GM18873 (cell line): ENCODE measurements at regions not wholly inside any gene's neighbourhood (a gene's known extent, or its start where the extent isn't known, plus 50 kb on each side); places are given as distances from the start of the nearest gene placed in this dataset.

Experiments used
- ATAC-seq: cut with Tn5 transposase; IDR thresholded peaks from one replicate; pipeline ENCODE4 v1.9.1; 2021; ENCODE audit warnings: mild to moderate bottlenecking, moderate library complexity, moderate number of reproducible peaks; ENCODE audit not compliant: unreplicated experiment, low FRiP score

DNA sequence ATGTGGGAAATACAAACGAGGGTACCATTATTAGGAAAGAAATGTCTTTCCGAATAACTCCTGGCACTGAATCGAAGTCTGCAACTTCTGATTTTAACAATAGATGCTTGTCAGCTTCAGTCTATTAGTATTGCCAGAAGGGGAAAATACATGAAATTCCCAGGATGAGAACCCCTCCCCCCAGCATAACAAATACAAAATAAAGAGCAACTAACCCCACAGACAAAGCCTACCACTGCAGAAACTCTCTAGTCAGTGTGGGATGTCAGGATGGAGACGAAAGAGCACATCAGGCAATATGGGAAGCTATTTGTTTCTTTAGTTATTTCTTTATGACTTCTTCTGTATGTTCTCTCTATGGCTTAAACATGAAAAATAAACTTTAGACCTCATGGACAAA lies 365.0 kb upstream of the CDH2 start:
- ATAC-seq: no peak

DNA sequence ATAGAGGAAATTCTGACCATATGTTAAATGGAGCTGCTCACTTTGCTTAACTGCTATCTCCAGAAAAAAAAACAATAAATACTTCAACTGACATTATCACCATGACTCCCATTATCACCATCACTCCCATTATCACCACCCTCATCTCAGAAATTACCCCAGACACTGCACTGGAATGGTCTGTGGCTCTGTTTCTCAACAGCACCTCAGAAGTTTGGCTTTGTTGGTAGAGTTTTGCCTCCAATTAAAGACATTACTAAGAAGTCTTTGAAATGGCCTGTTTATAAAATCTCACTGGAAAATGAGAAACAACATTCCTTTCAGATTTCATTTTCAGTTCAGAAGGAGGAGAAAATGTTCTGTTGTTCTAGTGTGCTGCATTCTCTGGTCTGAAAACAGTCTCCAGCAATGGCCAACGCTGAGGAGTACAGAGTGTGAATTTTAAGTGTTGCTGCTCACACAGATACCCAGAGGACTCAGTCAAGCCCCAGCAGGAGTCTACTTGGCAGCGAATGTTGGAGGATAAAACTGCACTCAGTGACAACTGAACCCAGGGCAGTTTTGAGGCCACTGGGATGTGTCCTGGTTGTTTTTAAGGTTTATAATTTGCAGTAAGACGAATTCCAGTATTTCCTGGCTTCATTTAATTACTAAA lies 364.5 kb upstream of the CDH2 start:
- ATAC-seq: no peak

DNA sequence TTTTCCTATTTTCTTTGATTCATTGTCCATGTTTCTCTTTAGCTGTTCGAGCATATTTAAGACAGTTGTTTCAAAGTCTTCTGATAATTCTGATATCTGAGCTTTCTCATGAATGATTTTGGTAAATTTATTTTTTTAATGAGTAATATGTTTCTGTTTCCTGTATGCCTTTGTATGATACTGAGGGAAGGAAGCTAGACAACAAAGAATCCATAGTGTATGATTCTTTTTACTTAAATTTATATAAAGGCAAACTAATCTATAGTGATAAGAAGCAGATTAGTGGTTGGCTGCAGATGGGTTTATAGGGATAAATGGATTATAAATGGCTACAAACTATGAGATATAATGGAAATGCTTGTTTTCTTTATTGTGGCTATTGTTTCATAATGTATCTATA lies 352.7 kb upstream of the CDH2 start:
- no peak for ATAC-seq

DNA sequence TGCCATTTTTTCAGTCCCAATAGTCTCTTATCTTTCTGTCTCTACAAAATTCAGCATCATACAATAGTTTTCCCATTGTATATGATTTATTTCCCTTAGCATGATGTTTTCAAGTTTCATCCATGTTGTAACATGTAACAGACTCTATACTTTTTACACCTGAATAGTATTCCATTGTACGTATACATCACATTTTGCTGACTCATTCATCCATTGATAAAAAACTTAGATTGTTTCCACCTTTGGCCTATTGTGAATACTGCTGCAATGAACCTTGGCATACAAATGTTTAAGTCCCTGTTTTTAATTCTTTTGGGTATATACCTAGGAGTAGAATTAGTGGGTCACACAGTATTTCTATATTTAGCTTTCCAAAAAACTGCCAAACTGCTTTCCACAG lies 349.3 kb upstream of the CDH2 start:
- ATAC-seq: no peak

DNA sequence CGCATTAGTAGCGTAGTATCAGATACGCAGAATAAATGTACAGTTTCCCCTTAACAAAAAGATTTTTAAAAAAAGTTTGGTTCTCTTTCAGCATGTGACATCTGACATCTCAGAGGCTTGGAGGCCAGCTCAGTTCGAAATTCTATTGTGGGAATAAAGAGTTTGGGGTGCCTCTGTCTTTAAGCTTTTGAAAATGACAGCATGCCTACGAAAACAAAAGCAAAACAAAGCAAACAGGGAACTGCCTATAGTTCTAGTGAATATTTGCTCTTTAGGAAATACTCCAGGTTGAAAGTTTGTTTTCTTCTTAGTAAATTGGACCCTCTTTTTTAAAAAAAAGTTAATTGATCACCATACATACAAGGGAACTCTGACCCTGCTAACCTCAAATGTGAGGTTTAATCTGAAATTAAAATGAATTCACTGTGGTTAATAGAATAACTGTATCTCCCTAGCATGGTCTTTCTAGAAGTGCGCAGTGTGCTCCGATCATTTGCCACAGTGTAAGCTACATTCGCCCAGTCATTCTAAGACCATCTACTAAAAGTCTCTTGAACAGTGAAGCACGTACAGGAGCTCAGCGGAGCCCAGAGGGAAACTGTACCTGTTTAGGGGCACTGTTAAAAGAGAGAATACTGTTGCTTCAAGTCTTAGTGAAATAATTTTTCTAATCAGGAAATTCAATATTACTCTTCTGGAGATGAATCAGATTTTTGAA lies 347.0 kb upstream of the CDH2 start:
- no peak for ATAC-seq

DNA sequence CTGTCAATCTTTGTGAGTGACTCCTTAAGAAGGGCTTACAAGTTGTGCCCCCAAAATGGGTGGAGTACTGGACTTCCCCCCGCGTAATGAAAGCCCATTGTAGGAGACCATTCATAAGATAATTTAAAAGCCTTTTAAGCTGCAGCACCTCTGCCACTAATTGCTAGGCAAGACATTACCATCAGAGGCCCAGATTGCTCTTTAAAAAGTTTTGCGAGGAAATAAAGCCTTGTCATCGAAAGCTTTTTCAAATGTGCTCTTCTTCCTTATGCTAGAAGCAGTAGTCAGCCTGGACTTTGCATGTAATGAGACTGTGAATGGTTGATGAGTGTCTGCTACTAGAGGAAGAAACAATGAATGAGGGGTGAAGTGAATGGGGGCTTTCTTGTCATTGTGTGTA lies 345.3 kb upstream of the CDH2 start:
- ATAC-seq: no peak

DNA sequence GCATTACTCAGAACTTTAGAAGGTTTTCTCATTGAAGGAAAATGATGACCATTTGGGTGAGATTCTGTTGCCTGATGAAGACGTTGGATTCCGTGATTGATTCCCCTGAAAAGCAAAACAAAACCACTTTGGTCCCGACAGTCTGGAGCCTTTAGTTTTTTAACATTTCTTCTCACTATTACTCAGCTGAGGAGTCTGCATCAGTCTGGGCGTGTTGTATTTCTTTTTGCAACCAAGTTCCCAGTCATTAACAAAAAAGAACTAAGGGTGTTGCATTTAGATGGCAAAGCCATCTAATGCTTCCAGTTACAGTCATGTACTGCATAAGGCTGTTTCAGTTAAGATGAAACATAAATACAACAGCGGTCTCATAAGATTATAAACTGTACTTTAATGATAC lies 343.1 kb upstream of the CDH2 start:
- no peak for ATAC-seq

DNA sequence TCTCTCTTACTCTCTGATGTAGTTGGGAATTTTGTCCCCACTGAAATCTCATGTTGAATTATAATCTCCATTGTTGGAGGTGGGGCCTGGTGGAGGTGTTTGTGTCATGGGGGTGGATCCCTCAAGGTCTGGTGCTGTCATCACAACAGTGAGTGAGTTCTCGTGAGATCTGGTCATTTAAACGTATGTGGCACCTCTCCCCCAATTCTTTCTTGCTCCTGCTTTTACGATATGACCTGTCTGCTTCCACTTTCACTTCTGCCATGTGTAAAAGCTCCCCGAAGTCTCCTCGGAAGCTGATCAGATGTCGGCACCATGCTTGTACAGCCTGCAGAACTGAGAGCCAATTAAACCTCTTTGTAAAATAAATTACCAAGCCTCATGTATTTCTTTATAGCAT lies 337.8 kb upstream of the CDH2 start:
- no peak for ATAC-seq

DNA sequence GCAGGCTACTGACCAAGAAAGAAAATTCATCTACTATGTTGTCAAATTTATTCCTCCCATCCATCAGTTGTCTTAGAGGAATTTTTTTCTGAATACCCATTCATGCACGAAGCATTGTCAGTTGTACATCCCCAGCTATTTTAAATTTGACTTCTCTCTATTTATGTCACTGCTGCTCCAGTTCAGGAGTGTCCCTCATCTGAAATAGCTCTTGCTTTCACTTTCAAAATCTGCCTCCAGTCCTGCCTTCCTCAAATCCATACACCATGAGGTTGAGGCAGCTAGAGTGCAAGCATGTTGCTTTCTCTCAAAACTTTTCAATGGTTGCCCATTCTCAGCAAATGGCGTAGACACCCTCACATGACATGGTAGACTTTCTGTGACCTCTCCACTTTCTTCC lies 335.4 kb upstream of the CDH2 start:
- ATAC-seq: no peak

DNA sequence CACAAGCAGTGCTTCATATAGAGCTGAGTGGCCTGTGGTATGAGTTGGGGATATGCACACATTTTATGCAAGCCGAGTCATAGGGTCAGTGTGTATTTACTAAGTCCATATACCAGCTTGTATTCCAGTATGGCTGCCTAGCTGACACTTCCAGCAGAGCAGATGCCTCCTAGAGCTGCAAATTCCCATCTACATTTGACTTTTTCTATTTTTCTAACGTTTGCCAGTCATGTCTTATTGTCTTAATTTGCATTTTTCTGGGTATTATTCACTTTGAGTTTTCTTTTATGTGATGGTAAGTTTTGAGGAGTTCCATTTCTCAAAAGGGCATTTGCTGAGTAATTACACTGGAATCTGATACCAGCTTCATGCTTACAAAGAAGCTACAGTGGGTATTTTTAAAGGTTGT lies 334.5 kb upstream of the CDH2 start:
- no peak for ATAC-seq

DNA sequence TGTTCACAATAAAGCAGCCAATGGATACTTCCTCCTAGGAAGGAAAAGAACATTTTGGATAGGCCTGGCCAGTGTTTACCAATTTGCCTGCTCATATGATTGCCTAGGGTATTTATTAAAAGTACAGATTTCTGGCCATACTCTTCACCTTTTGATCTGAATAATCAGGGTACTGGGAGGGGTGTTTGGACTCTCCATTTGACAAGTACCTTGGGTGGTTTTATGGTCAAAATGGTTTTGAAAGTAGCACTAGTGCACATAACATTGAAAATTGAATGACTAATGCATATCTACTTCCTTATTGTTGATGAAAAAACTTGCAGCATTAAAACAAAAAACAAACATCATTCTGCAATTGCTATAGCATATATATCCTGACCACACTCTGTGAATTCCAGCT lies 333.3 kb upstream of the CDH2 start:
- ATAC-seq: no peak

DNA sequence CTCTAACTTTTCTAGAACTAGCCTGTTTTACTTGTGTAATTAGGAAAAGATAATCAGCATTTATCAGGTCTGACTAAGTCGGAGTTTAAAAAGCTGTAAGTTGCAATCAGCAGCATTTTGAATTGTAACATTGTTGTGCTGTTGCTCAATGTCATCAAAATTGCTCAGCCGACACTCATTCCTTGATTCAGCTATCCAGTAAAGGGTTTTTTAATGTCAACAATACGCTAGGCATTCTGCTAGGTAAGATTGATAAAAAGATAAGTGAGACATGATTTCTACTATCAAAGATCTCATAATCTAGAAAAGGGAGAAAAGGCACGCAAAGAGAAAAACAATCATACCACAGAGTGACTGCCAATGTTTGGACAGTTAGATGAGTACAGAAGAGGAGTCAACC lies 327.1 kb upstream of the CDH2 start:
- ATAC-seq: no peak

DNA sequence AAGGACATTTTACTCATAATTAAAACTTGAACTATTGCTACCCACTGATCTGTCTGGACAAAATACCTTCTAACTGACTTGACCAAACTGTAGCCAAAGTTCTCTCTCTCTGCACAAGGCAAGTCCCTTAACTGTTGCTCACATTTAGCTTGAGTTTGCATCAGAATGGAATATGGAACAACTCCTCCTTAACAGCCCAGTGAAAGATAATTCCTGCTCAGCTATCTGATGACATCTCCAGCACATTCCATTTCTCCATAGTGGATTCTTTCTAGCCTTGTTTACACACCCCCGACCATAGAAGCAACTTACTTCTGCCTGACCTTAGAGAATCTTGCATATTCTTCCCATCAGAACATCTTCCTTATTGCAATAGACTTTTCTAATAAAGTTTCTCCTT lies 317.2 kb upstream of the CDH2 start:
- no peak for ATAC-seq

DNA sequence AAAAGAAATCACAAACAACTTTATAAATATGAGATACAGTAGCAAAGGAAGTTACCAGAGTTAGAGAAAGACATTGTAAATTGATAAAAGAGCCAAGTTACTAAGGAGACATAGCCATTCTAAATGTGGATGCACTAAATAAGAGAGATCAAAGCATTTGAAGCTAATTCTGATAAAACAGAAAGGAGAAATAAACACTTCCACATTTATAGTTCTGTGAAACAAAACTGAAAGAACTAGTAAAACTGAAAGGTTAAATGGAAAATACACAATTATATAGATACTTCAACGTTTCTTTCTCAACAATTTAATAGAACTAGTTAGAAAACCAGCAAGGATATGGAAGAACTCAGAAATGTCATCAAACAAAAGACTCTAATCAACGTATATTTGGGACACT lies 309.0 kb upstream of the CDH2 start:
- no peak for ATAC-seq

DNA sequence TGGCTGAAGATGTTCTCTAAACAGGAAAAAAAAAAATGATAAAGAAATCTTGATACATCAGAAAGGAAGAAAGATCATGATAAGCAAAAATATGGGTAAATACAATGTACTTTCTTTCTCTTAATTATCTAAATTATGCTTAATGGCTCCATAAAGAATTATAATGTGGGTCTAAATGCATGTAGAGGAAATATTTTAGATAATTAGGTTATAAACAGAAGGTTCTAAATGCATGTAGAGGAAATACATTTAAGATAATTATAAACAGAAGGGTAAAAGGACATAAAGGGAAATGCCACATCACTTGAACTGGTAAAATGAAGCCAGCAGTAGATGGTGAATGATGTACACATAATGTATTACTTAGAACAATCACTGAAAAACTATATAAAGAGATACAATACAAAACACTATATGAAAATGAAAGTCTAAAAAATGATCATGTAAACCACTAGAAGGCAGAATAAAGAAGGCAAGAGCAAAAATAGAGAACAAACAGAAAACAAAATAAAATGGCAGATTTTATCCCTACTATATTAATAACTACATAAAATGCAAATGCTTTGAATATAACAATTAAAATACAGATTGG lies 308.4 kb upstream of the CDH2 start:
- ATAC-seq: no peak

DNA sequence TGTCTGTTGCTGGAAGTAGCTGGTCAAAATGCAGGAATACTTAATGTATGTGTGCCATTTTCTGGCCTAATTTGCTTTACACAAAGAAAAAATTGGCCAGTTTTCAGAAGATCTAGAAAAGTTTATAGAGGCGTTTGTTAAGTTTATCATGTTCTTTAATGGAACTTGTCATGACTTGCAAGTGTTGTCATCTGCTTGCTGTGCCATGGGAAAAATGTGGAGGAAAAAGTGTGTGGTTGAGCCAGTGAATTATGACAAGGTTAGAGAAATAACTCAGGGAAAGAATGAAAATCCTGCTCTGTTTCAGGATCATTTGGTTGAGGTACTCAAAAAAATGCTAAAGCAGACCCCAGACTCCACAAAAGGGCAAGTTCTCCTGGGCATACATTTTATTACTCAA lies 301.6 kb upstream of the CDH2 start:
- no peak for ATAC-seq

DNA sequence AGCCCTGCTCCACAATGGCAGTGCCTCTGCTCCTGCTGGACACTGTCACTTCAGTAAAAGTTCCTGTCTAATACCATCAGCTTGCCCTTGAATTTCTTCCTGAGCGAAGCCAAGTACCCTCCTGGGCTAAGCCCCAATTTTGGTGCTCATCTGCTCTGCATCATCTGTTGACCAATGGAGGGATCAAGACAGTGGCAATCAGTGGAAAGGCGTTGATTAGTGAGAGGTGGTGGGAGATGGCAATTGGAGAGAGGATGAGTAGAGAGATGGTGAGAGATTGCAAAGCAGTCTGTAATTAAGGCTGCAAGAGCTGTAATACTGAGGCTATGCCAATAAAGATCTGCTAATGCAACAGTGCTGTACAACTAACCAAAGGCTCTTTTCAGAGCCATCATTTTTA lies 299.4 kb upstream of the CDH2 start:
- ATAC-seq: no peak

DNA sequence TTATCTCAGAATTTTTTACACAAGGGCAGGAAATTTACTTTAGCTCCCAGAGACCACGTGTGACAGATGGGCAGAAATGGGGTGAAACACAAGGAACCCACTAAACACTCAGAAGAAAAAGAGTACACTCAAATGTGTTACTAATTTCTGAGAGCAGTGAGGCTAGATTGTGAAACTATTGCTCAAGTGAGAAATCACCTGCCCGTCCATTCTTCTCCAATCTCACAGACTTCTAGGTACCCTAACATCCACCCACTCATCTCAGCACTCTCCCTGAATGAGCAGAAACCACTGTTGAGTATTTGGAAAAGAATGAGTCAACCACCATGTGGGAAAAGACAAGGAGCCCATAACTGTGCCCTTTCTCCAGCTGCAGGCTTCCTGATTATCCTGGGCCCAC lies 293.0 kb upstream of the CDH2 start:
- ATAC-seq: no peak

DNA sequence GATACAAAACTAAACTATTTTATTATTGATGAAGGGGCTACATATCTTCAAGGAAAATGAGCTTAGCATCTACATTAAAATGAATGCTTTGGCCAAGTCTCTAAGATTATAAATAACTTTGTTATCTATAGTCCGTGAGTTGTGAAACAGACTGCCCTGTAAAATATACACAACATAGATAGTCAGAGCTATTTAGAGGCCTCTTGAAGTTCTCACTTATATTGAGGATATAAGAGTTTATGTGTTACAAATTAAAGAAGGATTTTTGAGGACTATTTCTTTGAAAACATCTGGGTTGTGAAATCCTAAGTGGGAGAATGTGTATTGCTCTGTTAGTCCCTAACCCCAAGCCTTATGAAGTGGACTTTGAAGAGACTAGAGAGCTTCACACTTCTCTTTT lies 292.0 kb upstream of the CDH2 start:
- no peak for ATAC-seq

DNA sequence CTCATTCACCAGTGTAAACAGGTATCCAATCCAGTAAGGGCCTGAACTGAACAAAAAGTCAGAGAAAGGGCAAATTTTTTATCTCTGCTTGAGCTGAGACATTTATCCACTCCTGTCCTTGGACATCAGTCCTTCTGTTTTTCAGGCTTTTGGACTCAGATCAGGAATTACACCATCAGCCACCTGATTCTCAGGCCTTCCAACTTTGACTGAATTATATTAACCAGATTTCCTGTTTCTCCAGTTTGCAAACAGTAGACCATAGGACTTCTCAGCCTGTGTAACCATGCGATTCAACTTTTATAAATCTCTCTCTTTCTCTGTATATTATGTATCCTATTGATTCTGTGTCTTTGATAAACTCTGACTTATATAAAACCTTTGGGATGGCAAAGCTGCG lies 289.3 kb upstream of the CDH2 start:
- ATAC-seq: no peak

DNA sequence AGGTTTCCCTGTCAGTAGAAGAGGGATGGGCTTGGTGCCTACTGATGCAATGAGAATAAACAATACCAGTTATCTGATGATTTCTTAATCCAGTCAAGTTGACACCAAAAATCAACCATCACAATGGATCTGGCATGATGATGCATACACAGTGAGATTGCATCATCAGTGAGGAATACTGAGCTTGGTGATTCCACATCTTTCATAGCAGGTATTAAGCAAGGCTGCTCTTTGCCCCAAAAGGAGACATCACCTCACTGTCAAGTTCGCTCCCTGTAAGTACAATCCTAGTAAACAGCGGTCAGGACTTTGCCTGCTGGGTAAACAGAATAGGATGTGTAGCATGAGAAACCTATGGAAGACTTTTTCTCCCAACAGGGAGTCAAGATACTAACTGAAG lies 282.7 kb upstream of the CDH2 start:
- ATAC-seq: no peak

DNA sequence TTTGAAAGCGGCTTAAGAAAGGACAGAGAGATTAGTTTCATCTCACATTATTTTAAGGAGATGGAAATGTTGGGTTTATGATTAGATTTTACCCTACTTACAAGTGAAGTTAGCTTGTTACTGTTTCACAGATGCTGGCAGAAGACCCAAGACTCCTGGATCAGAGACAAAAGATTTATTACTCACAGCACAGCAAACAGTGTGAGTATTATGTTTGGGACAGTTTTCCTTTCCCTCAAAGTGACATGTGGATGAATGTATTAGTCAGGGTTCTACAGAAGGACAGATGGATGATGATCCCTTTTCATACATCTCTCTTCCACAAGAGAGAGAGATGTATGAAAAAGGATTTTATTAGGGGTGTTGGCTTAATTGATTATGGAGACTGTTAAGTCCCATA lies 281.8 kb upstream of the CDH2 start:
- ATAC-seq: no peak
